Fibroblast of lung (primary cell): ENCODE measurements at regions not wholly inside any gene's neighbourhood (a gene's known extent, or its start where the extent isn't known, plus 50 kb on each side); places are given as distances from the start of the nearest gene placed in this dataset.
A peak's percentile ranks its signal among the peaks of the same experiment; 100 is the strongest.

ENCODE experiments used
- DNase-seq, 2 donors: peaks; one replicate each; pipeline versions ENCODE4 v3.0.0 to v3.0.0-alpha.2; 2010; ENCODE audit warnings: low read depth in 2 of 2
- H2AFZ ChIP-seq: 2 replicates; pipeline ENCODE4 v1.5.1; 2012; ENCODE audit warnings: low read length, control low read depth, inconsistent platforms
- H3K27ac ChIP-seq: 2 replicates; pipeline ENCODE4 v1.5.1; 2011; ENCODE audit warnings: low read length, control low read depth; ENCODE audit not compliant: insufficient read depth
- H3K27me3 ChIP-seq: 2 replicates; pipeline ENCODE4 v1.5.1; 2011; ENCODE audit warnings: mild to moderate bottlenecking, low read length; ENCODE audit not compliant: control insufficient read depth, insufficient read depth
- H3K36me3 ChIP-seq: 2 replicates; pipeline ENCODE4 v1.5.1; 2011; ENCODE audit warnings: low read length; ENCODE audit not compliant: control insufficient read depth, insufficient read depth
- H3K4me1 ChIP-seq: 2 replicates; pipeline ENCODE4 v1.5.1; 2011; ENCODE audit warnings: low read length; ENCODE audit not compliant: control insufficient read depth, insufficient read depth; ENCODE audit errors: extremely low read depth
- H3K4me2 ChIP-seq: 2 replicates; pipeline ENCODE4 v1.5.1; 2011; ENCODE audit warnings: low read length, control low read depth; ENCODE audit not compliant: insufficient read depth; ENCODE audit errors: extremely low read depth
- H3K4me3 ChIP-seq, 4 experiments: fragments of 200-600 bp in 1 of 4; sonication (generic) in 1 of 4; replicated peaks in 1 of 4; 2 replicates each; pipeline ENCODE4 v1.5.1; 2011 to 2016; ENCODE audit warnings: low read length in 4 of 4, low read depth in 3 of 4, mild to moderate bottlenecking in 3 of 4, control low read depth in 2 of 4, inconsistent platforms in 1 of 4, mixed read lengths in 1 of 4; ENCODE audit not compliant: insufficient read depth in 1 of 4; ENCODE audit errors: control extremely low read depth in 1 of 4
- H3K79me2 ChIP-seq: 2 replicates; pipeline ENCODE4 v1.5.1; 2012; ENCODE audit warnings: mild to moderate bottlenecking, low read length, inconsistent platforms; ENCODE audit not compliant: control insufficient read depth, insufficient read depth
- H3K9ac ChIP-seq: 2 replicates; pipeline ENCODE4 v1.5.1; 2011; ENCODE audit warnings: mild to moderate bottlenecking, low read length, control low read depth; ENCODE audit not compliant: insufficient read depth
- H3K9me3 ChIP-seq: 2 replicates; pipeline ENCODE4 v1.5.1; 2012; ENCODE audit warnings: low read depth, low read length; ENCODE audit not compliant: control insufficient read depth, insufficient read depth
- H4K20me1 ChIP-seq: 2 replicates; pipeline ENCODE4 v1.5.1; 2011; ENCODE audit warnings: low read length; ENCODE audit not compliant: control insufficient read depth, insufficient read depth; ENCODE audit errors: extremely low read depth
- EZH2 ChIP-seq: IDR thresholded peaks from 2 replicates; pipeline ENCODE4 v1.5.1; 2012; ENCODE audit warnings: low read length, control low read depth, mild to moderate bottlenecking; ENCODE audit errors: missing control alignments
- TF ChIP-seq, protein P1 (sequence below), 2 donors: IDR thresholded peaks in 1 of 2; conservative IDR thresholded peaks in 1 of 2; 1 replicate in 1 of 2; 2 replicates in 1 of 2; pipeline ENCODE4 v1.5.1; 2011 to 2012; ENCODE audit warnings: low read length in 2 of 2, control low read depth in 1 of 2, inconsistent platforms in 1 of 2, low read depth in 1 of 2, mild to moderate bottlenecking in 1 of 2

DNA sequence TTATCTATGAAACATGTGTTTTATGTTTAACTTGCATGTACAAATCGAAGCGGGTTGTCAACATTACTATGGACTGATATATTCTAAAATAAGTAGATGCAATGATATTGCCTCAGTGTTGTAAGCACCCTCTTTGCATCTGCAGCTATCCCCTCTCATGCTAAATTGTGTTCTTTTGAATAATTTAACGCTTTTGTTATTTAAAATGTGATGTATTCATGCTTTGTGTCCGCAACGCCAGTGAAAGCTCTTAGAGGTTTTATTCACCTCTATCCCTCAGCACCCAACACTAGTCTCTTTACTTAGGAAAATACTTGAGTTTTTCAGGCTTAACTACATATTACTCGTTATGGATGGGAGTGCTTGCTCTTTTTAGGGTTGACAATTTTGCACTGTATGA is 173.7 kb upstream of the ID4 start:
- H3K4me3 ChIP-seq: no peak overlapping the region
- H3K4me1 ChIP-seq: no peaks in the 10 kb centered on the region
- H3K9ac ChIP-seq: no peak overlapping the region
- no peak overlapping the region for H3K4me2 ChIP-seq
- no peaks in the 10 kb centered on the region for H3K9me3 ChIP-seq
- H4K20me1 ChIP-seq: no peaks in the 10 kb centered on the region
- H3K79me2 ChIP-seq: no peaks in the 10 kb centered on the region
- H2AFZ ChIP-seq: no peak overlapping the region
- TF ChIP-seq, protein P1, sequence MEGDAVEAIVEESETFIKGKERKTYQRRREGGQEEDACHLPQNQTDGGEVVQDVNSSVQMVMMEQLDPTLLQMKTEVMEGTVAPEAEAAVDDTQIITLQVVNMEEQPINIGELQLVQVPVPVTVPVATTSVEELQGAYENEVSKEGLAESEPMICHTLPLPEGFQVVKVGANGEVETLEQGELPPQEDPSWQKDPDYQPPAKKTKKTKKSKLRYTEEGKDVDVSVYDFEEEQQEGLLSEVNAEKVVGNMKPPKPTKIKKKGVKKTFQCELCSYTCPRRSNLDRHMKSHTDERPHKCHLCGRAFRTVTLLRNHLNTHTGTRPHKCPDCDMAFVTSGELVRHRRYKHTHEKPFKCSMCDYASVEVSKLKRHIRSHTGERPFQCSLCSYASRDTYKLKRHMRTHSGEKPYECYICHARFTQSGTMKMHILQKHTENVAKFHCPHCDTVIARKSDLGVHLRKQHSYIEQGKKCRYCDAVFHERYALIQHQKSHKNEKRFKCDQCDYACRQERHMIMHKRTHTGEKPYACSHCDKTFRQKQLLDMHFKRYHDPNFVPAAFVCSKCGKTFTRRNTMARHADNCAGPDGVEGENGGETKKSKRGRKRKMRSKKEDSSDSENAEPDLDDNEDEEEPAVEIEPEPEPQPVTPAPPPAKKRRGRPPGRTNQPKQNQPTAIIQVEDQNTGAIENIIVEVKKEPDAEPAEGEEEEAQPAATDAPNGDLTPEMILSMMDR (conservative IDR thresholded peaks at IDR 0.05 in 1 of 2, IDR thresholded peaks at IDR 0.05 in 1 of 2; ENCODE audit: low read depth in 1 of 2, low read length in 2 of 2): no peak
- no peak for TF ChIP-seq EZH2
- no peak overlapping the region for H3K27ac ChIP-seq
- no peaks in the 10 kb centered on the region for H3K27me3 ChIP-seq
- DNase-seq: no peak
- no peaks in the 10 kb centered on the region for H3K36me3 ChIP-seq

DNA sequence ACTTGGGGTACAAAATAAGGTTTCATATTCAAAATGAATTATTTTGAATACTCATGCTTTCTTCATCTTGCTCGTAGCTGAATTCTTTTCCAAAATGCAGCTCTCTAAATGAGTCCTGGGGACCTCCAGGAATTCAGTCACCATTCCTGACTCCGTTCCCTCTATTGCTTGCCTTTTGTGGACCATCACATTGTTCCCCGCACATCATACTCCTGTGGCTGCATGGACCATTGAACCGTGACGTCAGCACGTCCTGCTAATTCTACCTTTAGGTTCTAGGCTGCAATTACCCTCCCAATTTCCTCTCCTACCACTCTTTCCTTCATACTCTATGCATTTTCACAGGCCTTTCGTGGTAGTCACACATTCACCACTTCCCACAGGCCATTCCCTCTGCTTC is 173.1 kb upstream of the ID4 start:
- no peak overlapping the region for H3K9ac ChIP-seq
- H3K4me1 ChIP-seq: no peaks in the 10 kb centered on the region
- H2AFZ ChIP-seq: no peak overlapping the region
- no peaks in the 10 kb centered on the region for H3K27me3 ChIP-seq
- TF ChIP-seq, protein P1 (conservative IDR thresholded peaks at IDR 0.05 in 1 of 2, IDR thresholded peaks at IDR 0.05 in 1 of 2; ENCODE audit: low read depth in 1 of 2, low read length in 2 of 2): no peak
- no peak for TF ChIP-seq EZH2
- H3K4me3 ChIP-seq: no peak overlapping the region
- no peak overlapping the region for H3K27ac ChIP-seq
- no peak overlapping the region for H3K4me2 ChIP-seq
- H3K79me2 ChIP-seq: no peaks in the 10 kb centered on the region
- H3K9me3 ChIP-seq: no peaks in the 10 kb centered on the region
- no peaks in the 10 kb centered on the region for H4K20me1 ChIP-seq
- H3K36me3 ChIP-seq: no peaks in the 10 kb centered on the region
- no peak for DNase-seq

DNA sequence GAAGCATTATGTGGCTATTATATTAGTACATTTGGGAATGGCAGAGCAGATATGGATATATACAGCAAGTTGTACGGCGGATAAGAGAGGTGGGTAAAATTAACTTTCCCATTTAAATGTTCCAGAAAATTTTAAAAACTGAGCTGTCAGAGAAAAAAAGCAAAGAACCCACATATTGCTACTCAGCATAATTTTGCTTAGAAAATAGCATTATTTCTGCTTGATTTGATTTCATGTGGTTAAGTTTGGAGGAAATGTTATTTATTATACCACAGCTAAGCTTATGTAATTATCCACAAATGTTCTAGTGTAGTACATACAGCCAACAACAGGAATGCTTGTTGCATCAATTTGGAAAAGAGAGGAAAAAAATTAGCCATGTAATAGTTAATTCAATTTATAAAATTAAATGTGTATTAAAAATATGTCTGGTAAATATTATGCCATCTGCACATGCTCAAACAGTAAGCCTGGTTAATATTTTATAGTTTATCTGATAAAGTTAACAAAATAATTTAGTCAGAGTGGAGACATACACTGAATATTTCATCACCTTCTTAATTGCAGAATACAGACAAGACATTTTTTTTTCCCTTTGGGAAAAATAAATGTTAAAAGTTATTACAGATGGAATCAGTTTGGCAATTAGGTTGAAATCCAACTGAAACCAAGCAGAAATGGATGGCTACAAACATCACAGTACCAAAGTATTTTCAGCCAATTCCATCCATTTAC is 172.1 kb upstream of the ID4 start:
- H3K36me3 ChIP-seq: no peaks in the 10 kb centered on the region
- H3K9ac ChIP-seq: no peak overlapping the region
- H3K4me2 ChIP-seq: no peak overlapping the region
- no peaks in the 10 kb centered on the region for H3K4me1 ChIP-seq
- H3K4me3 ChIP-seq: no peak overlapping the region
- TF ChIP-seq, protein P1 (conservative IDR thresholded peaks at IDR 0.05 in 1 of 2, IDR thresholded peaks at IDR 0.05 in 1 of 2; ENCODE audit: low read depth in 1 of 2, low read length in 2 of 2): no peak
- TF ChIP-seq EZH2: no peak
- H3K27ac ChIP-seq: no peak overlapping the region
- no peaks in the 10 kb centered on the region for H3K27me3 ChIP-seq
- H3K9me3 ChIP-seq: no peaks in the 10 kb centered on the region
- no peak overlapping the region for H2AFZ ChIP-seq
- DNase-seq: peak in 1 of 2 donors; percentile 16
- H4K20me1 ChIP-seq: no peaks in the 10 kb centered on the region
- no peaks in the 10 kb centered on the region for H3K79me2 ChIP-seq
